CD4-positive, alpha-beta T cell treated with Interferon alpha-2 for 1 hour (primary cell): ENCODE measurements at regions not wholly inside any gene's neighbourhood (a gene's known extent, or its start where the extent isn't known, plus 50 kb on each side); places are given as distances from the start of the nearest gene placed in this dataset.

Experiments used
- DNase-seq, 2 donors: peaks; one replicate each; pipeline ENCODE4 v3.0.0-alpha.2; 2020 to 2022

GRCh38 chr17:77308861-77309726 is 168.3 kb downstream of the SEC14L1 start:
- DNase-seq = no peak

GRCh38 chr17:77310336-77310735 is 169.6 kb downstream of the SEC14L1 start:
- DNase-seq = no peak

GRCh38 chr17:77311371-77311981 is 170.7 kb downstream of the SEC14L1 start:
- no peak for DNase-seq

- DNase-seq = no peak
Observed at GRCh38 chr17:77312061-77312701, 171.4 kb downstream of the SEC14L1 start.

- no peak for DNase-seq
Observed at GRCh38 chr17:77312786-77313599, 172.2 kb downstream of the SEC14L1 start.

- DNase-seq = no peak
Observed at GRCh38 chr17:77313831-77314230, 173.1 kb downstream of the SEC14L1 start.

- DNase-seq = no peak
Observed at GRCh38 chr17:77314601-77315000, 173.8 kb downstream of the SEC14L1 start.

GRCh38 chr17:77315010-77315409 is 174.2 kb downstream of the SEC14L1 start:
- no peak for DNase-seq

- DNase-seq = no peak
Observed at GRCh38 chr17:77315551-77316190, 174.9 kb downstream of the SEC14L1 start.

GRCh38 chr17:77316191-77316641 is 175.4 kb downstream of the SEC14L1 start:
- no peak for DNase-seq

- no peak for DNase-seq
Observed at GRCh38 chr17:77316651-77317050, 175.9 kb downstream of the SEC14L1 start.

GRCh38 chr17:77317091-77317750 is 176.5 kb downstream of the SEC14L1 start:
- no peak for DNase-seq

GRCh38 chr17:77318021-77318420 is 177.3 kb downstream of the SEC14L1 start:
- DNase-seq = no peak

GRCh38 chr17:77318491-77319210 is 177.9 kb downstream of the SEC14L1 start:
- DNase-seq = no peak

GRCh38 chr17:77319211-77320043 is 178.7 kb downstream of the SEC14L1 start:
- DNase-seq = peak; percentile 64 to 68

GRCh38 chr17:77320044-77320440 is 179.3 kb downstream of the SEC14L1 start:
- no peak for DNase-seq

GRCh38 chr17:77320485-77321256 is 179.9 kb downstream of the SEC14L1 start:
- peak in 1 of 2 donors; percentile 42 for DNase-seq

GRCh38 chr17:77321649-77322513 is 181.1 kb downstream of the SEC14L1 start:
- DNase-seq = no peak
